ENCODE measurements at regions not wholly inside any gene's neighbourhood (a gene's known extent, or its start where the extent isn't known, plus 50 kb on each side); places are given as distances from the start of the nearest gene placed in this dataset.

DNA sequence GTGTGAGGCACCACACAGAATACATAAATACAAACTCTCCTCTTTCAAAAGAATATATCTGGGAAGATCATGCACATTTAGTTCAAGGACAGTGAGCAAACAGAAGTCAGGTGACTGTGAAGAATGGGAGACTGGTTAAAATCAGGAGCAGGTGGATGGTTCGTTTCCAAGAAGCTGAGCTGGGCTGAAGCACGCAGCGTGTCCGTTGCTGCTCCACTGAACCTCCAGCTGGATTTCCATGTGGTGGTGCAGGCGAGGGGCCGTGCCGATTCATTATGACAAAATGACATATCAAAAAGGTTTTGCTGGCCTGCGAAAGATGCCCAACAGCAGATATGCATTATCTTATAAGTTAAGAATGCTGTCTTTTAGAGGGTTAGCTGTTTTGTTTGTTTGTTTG is 66.0 kb downstream of the OLIG1 start:
- TF ChIP-seq, protein P1, sequence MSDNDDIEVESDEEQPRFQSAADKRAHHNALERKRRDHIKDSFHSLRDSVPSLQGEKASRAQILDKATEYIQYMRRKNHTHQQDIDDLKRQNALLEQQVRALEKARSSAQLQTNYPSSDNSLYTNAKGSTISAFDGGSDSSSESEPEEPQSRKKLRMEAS (IDR thresholded peaks at IDR 0.05), result no peak
- TF ChIP-seq, protein P2, sequence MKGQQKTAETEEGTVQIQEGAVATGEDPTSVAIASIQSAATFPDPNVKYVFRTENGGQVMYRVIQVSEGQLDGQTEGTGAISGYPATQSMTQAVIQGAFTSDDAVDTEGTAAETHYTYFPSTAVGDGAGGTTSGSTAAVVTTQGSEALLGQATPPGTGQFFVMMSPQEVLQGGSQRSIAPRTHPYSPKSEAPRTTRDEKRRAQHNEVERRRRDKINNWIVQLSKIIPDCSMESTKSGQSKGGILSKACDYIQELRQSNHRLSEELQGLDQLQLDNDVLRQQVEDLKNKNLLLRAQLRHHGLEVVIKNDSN (IDR thresholded peaks at IDR 0.05), result no peak
- no peak for TF ChIP-seq FOXM1 (IDR thresholded peaks at IDR 0.05; ENCODE audit: borderline replicate concordance, low read depth)
- TF ChIP-seq RAD21 (IDR thresholded peaks at IDR 0.05; ENCODE audit: low read depth), result no peak
- TF ChIP-seq CREB1 (IDR thresholded peaks at IDR 0.05; ENCODE audit: low read depth), result no peak
- TF ChIP-seq TAF1 (IDR thresholded peaks at IDR 0.05; ENCODE audit: low read depth), result no peak
- TF ChIP-seq TEAD4 (IDR thresholded peaks at IDR 0.05), result no peak
- no peak for TF ChIP-seq EP300 (IDR thresholded peaks at IDR 0.05; ENCODE audit: borderline replicate concordance)
- TF ChIP-seq TCF12 (IDR thresholded peaks at IDR 0.05; ENCODE audit: low read depth), result no peak
- no peak for TF ChIP-seq NFIC (IDR thresholded peaks at IDR 0.05)
- no peak for TF ChIP-seq YY1 (IDR thresholded peaks at IDR 0.05; ENCODE audit: low read depth)
- TF ChIP-seq, protein P3, sequence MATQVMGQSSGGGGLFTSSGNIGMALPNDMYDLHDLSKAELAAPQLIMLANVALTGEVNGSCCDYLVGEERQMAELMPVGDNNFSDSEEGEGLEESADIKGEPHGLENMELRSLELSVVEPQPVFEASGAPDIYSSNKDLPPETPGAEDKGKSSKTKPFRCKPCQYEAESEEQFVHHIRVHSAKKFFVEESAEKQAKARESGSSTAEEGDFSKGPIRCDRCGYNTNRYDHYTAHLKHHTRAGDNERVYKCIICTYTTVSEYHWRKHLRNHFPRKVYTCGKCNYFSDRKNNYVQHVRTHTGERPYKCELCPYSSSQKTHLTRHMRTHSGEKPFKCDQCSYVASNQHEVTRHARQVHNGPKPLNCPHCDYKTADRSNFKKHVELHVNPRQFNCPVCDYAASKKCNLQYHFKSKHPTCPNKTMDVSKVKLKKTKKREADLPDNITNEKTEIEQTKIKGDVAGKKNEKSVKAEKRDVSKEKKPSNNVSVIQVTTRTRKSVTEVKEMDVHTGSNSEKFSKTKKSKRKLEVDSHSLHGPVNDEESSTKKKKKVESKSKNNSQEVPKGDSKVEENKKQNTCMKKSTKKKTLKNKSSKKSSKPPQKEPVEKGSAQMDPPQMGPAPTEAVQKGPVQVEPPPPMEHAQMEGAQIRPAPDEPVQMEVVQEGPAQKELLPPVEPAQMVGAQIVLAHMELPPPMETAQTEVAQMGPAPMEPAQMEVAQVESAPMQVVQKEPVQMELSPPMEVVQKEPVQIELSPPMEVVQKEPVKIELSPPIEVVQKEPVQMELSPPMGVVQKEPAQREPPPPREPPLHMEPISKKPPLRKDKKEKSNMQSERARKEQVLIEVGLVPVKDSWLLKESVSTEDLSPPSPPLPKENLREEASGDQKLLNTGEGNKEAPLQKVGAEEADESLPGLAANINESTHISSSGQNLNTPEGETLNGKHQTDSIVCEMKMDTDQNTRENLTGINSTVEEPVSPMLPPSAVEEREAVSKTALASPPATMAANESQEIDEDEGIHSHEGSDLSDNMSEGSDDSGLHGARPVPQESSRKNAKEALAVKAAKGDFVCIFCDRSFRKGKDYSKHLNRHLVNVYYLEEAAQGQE (IDR thresholded peaks at IDR 0.05; ENCODE audit: low read depth), result no peak

Measured in Ishikawa (cell line).